Suprapubic skin (tissue), 4 donors: ENCODE measurements at regions not wholly inside any gene's neighbourhood (a gene's known extent, or its start where the extent isn't known, plus 50 kb on each side); places are given as distances from the start of the nearest gene placed in this dataset.

ENCODE experiments used
- EP300 ChIP-seq: sonication (generic); formaldehyde crosslinking; IDR thresholded peaks from one replicate; pipeline ENCODE4 v1.6.1; 2017; ENCODE audit warnings: antibody characterized with exemption
- POLR2A ChIP-seq, 2 donors: fragments of 450-650 bp; IDR thresholded peaks; one replicate each; pipeline ENCODE4 v1.6.1; 2017; ENCODE audit warnings: antibody characterized with exemption in 2 of 2, mild to moderate bottlenecking in 2 of 2, moderate library complexity in 2 of 2
- POLR2AphosphoS5 ChIP-seq, 3 donors: sonication (generic); formaldehyde crosslinking; IDR thresholded peaks; one replicate each; pipeline ENCODE4 v1.6.1; 2017; ENCODE audit warnings: antibody characterized with exemption in 3 of 3
- TF ChIP-seq, protein P1 (sequence below), 2 donors: fragments of 200-600 bp in 1 of 2; fragments of 450-650 bp in 1 of 2; sonication (generic) in 1 of 2; IDR thresholded peaks; one replicate each; pipeline ENCODE4 v1.5.1; 2016 to 2019; ENCODE audit warnings: antibody characterized with exemption in 2 of 2, mild to moderate bottlenecking in 1 of 2, moderate library complexity in 1 of 2

DNA sequence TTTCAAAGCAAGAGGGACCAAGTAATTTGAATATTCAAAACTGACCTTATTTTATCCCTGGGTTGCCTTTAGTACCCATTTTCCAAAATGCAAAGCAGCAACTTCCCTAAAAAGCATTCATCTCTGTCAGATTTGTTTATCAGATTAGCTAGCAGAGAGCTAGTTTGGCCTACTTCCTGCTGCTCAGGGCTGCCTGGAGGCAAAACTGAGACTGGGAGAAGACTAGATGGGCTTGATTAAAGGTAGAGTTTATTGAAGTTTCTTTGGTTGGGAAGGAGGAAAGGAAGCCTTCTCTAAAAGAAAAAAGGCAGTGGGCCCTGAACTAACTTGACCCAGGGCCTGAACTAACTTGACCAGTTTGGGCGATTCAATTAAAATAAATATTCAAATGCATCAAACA is 426.1 kb upstream of the FAM98A start:
- no peak for TF ChIP-seq POLR2AphosphoS5 (IDR thresholded peaks at IDR 0.05)
- TF ChIP-seq, protein P1, sequence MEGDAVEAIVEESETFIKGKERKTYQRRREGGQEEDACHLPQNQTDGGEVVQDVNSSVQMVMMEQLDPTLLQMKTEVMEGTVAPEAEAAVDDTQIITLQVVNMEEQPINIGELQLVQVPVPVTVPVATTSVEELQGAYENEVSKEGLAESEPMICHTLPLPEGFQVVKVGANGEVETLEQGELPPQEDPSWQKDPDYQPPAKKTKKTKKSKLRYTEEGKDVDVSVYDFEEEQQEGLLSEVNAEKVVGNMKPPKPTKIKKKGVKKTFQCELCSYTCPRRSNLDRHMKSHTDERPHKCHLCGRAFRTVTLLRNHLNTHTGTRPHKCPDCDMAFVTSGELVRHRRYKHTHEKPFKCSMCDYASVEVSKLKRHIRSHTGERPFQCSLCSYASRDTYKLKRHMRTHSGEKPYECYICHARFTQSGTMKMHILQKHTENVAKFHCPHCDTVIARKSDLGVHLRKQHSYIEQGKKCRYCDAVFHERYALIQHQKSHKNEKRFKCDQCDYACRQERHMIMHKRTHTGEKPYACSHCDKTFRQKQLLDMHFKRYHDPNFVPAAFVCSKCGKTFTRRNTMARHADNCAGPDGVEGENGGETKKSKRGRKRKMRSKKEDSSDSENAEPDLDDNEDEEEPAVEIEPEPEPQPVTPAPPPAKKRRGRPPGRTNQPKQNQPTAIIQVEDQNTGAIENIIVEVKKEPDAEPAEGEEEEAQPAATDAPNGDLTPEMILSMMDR (IDR thresholded peaks at IDR 0.05) = no peak
- no peak for TF ChIP-seq EP300
- TF ChIP-seq POLR2A (IDR thresholded peaks at IDR 0.05) = no peak
